Large intestine (tissue), 3 donors: ENCODE measurements at regions not wholly inside any gene's neighbourhood (a gene's known extent, or its start where the extent isn't known, plus 50 kb on each side); places are given as distances from the start of the nearest gene placed in this dataset.

Experiments used
- DNase-seq, 2 donors: peaks; one replicate each; pipeline versions ENCODE4 v3.0.0 to v3.0.0-alpha.2; 2013
- H3K27ac ChIP-seq: one replicate; pipeline ENCODE4 v1.5.1; 2013; ENCODE audit warnings: low read length
- H3K27me3 ChIP-seq: 2 replicates; pipeline ENCODE4 v1.6.1; 2013; ENCODE audit warnings: low read length; ENCODE audit not compliant: control insufficient read depth, insufficient read depth
- H3K36me3 ChIP-seq: 2 replicates; pipeline ENCODE4 v1.6.1; 2013; ENCODE audit warnings: low read length; ENCODE audit not compliant: control insufficient read depth, insufficient read depth
- H3K4me1 ChIP-seq: one replicate; pipeline ENCODE4 v1.6.1; 2013; ENCODE audit warnings: low read length; ENCODE audit not compliant: control insufficient read depth, insufficient read depth
- H3K4me3 ChIP-seq: one replicate; pipeline ENCODE4 v1.5.1; 2013; ENCODE audit warnings: low read length
- H3K9me3 ChIP-seq: one replicate; pipeline ENCODE4 v1.6.1; 2013; ENCODE audit warnings: mild to moderate bottlenecking, low read depth, low read length, moderate library complexity; ENCODE audit not compliant: control insufficient read depth
- WGBS: methylation state at CpG from one replicate; pipeline ENCODE4 v1.1.5; 2013; ENCODE audit warnings: low lambda C conversion rate; ENCODE audit not compliant: insufficient coverage; 5-methylcytosine and 5-hydroxymethylcytosine counted together

GRCh38 chr19:16014923-16015804, 61.1 kb upstream of the TPM4 start:
- Histone ChIP-seq H3K4me1 (no peaks in the 10 kb centered on the region), H3K4me3 (no peak overlapping the region), H3K9me3 (no peaks in the 10 kb centered on the region), H3K27me3 (no peaks in the 10 kb centered on the region), H3K27ac (no peak overlapping the region), H3K36me3 (no peaks in the 10 kb centered on the region)
- no CpG with 5 or more reads among the region's 19 CpGs for WGBS
- DNase-seq: no peak

DNA sequence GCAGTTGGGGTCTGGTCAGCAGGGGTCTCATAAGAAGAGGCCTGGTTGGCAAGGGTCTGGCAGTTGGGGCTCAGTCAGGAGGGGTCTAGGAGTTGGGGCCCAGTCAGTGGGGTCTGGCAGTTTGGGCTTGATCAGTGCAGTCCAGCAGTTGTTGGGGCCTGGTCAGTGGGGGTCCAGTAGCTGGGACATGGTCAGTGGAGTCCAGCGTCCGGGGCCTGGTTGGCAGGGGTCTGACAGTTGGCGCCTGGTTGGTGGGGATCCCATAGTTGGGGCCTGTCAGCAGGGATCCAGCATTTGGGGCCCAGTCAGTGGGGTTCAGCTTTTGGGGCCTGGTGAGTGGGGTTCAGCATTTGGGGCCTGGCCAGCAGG, 60.5 kb upstream of the TPM4 start:
- Histone ChIP-seq H3K27me3 (no peaks in the 10 kb centered on the region), H3K27ac (no peak overlapping the region), H3K4me1 (no peaks in the 10 kb centered on the region), H3K36me3 (no peaks in the 10 kb centered on the region), H3K4me3 (no peak overlapping the region), H3K9me3 (no peaks in the 10 kb centered on the region)
- WGBS: no CpG with 5 or more reads among the region's 3 CpGs
- no peak for DNase-seq

- Histone ChIP-seq H3K4me3 (no peak overlapping the region), H3K9me3 (no peaks in the 10 kb centered on the region), H3K27me3 (no peaks in the 10 kb centered on the region), H3K36me3 (no peaks in the 10 kb centered on the region), H3K27ac (no peak overlapping the region), H3K4me1 (no peaks in the 10 kb centered on the region)
- WGBS: no CpG with 5 or more reads among the region's 15 CpGs
- no peak for DNase-seq
Measured at GRCh38 chr19:16016226-16017137, 59.8 kb upstream of the TPM4 start.

- WGBS: no CpG with 5 or more reads among the region's 11 CpGs
- Histone ChIP-seq H3K27ac (no peak overlapping the region), H3K27me3 (no peaks in the 10 kb centered on the region), H3K4me3 (no peak overlapping the region), H3K36me3 (no peaks in the 10 kb centered on the region), H3K4me1 (no peaks in the 10 kb centered on the region), H3K9me3 (no peaks in the 10 kb centered on the region)
- no peak for DNase-seq
Measured at GRCh38 chr19:16017138-16017490, 59.2 kb upstream of the TPM4 start.

DNA sequence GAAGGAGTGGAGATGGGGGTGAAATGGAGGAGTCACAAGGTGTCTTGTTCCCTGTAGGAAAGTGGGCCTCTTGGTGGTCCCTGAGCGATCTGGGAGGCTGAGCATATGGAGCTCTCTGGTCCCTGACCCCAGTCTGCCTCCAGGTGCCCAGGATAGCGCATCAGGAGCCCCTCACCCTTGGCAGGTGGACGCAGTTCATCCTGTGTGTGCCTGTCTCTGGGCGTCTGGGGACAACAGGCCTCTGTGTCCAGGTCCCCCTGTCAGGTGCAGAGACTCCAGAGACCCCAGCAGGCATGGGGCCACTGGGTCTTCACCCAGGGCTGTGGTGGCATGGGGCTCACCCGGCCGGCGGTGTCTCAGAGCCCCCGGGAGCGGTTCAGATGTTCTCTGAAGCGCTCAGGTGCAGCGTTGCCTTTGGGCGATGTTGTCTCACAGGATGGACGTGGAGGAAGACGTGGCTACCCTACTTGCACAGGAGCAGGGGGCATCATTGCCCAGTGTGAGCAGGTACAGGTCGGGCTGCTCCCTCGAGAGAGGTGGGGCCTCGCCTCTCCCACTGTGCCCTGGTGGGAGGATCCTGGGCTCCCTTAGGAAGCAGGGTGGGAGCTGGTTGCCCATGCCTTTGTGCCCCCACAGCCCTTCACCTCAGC, 58.1 kb upstream of the TPM4 start:
- no peak overlapping the region for H3K4me3 ChIP-seq
- H3K9me3 ChIP-seq: no peaks in the 10 kb centered on the region
- WGBS: no CpG with 5 or more reads among the region's 17 CpGs
- H3K36me3 ChIP-seq: no peaks in the 10 kb centered on the region
- no peak for DNase-seq
- no peak overlapping the region for H3K27ac ChIP-seq
- no peaks in the 10 kb centered on the region for H3K4me1 ChIP-seq
- H3K27me3 ChIP-seq: no peaks in the 10 kb centered on the region

GRCh38 chr19:16018801-16019551, 57.3 kb upstream of the TPM4 start:
- DNase-seq: no peak
- WGBS: no CpG with 5 or more reads among the region's 13 CpGs

GRCh38 chr19:16019691-16020448, 56.4 kb upstream of the TPM4 start:
- Histone ChIP-seq H3K27ac (no peak overlapping the region), H3K27me3 (no peaks in the 10 kb centered on the region), H3K4me3 (no peak overlapping the region), H3K9me3 (no peaks in the 10 kb centered on the region), H3K36me3 (no peaks in the 10 kb centered on the region), H3K4me1 (no peaks in the 10 kb centered on the region)
- DNase-seq: no peak
- WGBS: no CpG with 5 or more reads among the region's 24 CpGs

More at GRCh38 chr19:16018801-16019551, 57.3 kb upstream of the TPM4 start:
- H3K36me3 ChIP-seq: no peaks in the 10 kb centered on the region
- no peaks in the 10 kb centered on the region for H3K9me3 ChIP-seq
- no peak overlapping the region for H3K4me3 ChIP-seq
- no peaks in the 10 kb centered on the region for H3K4me1 ChIP-seq
- H3K27ac ChIP-seq: no peak overlapping the region
- no peaks in the 10 kb centered on the region for H3K27me3 ChIP-seq

DNA sequence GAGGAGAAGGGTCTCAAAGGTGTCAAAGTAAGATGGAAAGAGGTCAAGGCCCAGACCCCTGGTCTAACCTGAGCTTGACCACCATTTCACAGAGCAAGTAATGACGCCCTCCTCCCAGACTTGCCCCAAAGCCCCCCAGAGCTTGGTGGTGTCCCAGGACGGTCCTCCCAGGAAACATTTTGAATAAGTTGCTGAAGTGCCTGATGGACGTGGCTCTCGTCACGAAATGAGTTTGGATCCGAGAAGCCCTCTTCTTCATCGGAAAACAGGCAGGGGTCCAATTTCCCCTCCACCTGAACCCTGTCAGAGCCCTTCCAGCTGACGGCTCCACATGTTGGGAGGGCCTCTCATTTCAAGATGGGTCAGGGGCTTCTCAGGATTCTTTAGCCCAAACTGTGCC, 54.5 kb upstream of the TPM4 start:
- H3K4me1 ChIP-seq: no peaks in the 10 kb centered on the region

DNA sequence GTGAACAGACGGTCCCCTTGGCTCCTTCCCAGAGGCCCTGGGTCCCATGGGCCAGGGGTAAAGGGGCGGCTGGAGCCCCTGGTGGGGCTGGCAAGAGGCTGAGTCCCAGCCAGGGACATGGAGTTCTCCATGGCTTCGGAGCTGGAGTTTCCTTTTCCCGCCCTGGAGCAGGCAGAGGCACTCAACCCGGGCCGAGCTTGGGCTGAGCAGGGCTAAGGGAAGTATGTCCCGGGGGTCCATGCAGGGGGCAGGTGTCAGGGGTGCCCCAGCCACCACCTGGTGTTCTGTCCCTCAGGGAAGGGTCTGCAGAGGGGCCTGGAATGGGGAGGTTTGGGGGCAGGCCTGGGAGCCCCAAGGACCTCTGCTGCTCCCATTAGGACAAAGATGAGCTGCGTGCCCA, 54.0 kb upstream of the TPM4 start:
- DNase-seq: no peak
- Histone ChIP-seq H3K27me3 (no peaks in the 10 kb centered on the region), H3K36me3 (no peaks in the 10 kb centered on the region), H3K9me3 (no peaks in the 10 kb centered on the region), H3K4me3 (no peak overlapping the region), H3K27ac (no peak overlapping the region), H3K4me1 (no peaks in the 10 kb centered on the region)
- WGBS: no CpG with 5 or more reads among the region's 8 CpGs

More for the DNA sequence above, 54.5 kb upstream of the TPM4 start:
- no CpG with 5 or more reads among the region's 8 CpGs for WGBS
- no peaks in the 10 kb centered on the region for H3K27me3 ChIP-seq
- H3K36me3 ChIP-seq: no peaks in the 10 kb centered on the region
- H3K27ac ChIP-seq: no peak overlapping the region
- no peaks in the 10 kb centered on the region for H3K9me3 ChIP-seq
- no peak overlapping the region for H3K4me3 ChIP-seq
- DNase-seq: no peak
